ENCODE measurements at regions not wholly inside any gene's neighbourhood (a gene's known extent, or its start where the extent isn't known, plus 50 kb on each side); places are given as distances from the start of the nearest gene placed in this dataset.

GRCh38 chr4:133968174-133968573 is 233.4 kb downstream of the PABPC4L start:
- no peak for TF ChIP-seq SP1 (IDR thresholded peaks at IDR 0.05)
- no peak for TF ChIP-seq FOXM1 (IDR thresholded peaks at IDR 0.05; ENCODE audit: borderline replicate concordance)
- TF ChIP-seq NFRKB (IDR thresholded peaks at IDR 0.05) = no peak
- TF ChIP-seq SUZ12 (IDR thresholded peaks at IDR 0.05) = no peak
- no peak for TF ChIP-seq FOXK2 (IDR thresholded peaks at IDR 0.05)
- no peak for TF ChIP-seq L3MBTL2 (conservative IDR thresholded peaks at IDR 0.05)
- no peak for TF ChIP-seq ELF4 (IDR thresholded peaks at IDR 0.05)
- TF ChIP-seq ZNF384 (IDR thresholded peaks at IDR 0.05) = no peak
- TF ChIP-seq CTBP1 (IDR thresholded peaks at IDR 0.05; ENCODE audit: borderline replicate concordance) = no peak
- TF ChIP-seq FOXA1 (IDR thresholded peaks at IDR 0.05) = no peak
- no peak for TF ChIP-seq PKNOX1 (IDR thresholded peaks at IDR 0.05)
- no peak for TF ChIP-seq BHLHE40 (IDR thresholded peaks at IDR 0.05; ENCODE audit: borderline replicate concordance)
- TF ChIP-seq ARNT (IDR thresholded peaks at IDR 0.05) = no peak

All from HEK293T (cell line).